Left ventricle myocardium inferior (tissue), 1 donor: ENCODE measurements at regions not wholly inside any gene's neighbourhood (a gene's known extent, or its start where the extent isn't known, plus 50 kb on each side); places are given as distances from the start of the nearest gene placed in this dataset.

Experiments used
- DNase-seq: peaks from one replicate; pipeline ENCODE4 v3.0.0-alpha.2; 2020
- H3K27ac ChIP-seq: fragments of 200-600 bp; replicated peaks from 2 replicates; pipeline ENCODE4 v1.8.0; 2021
- H3K27me3 ChIP-seq: fragments of 200-600 bp; 2 replicates; pipeline ENCODE4 v1.8.0; 2021; ENCODE audit warnings: low read depth
- H3K36me3 ChIP-seq: fragments of 200-600 bp; 2 replicates; pipeline ENCODE4 v1.8.0; 2021
- H3K4me1 ChIP-seq: fragments of 200-600 bp; 2 replicates; pipeline ENCODE4 v1.8.0; 2021
- H3K4me3 ChIP-seq: fragments of 200-600 bp; 2 replicates; pipeline ENCODE4 v1.8.0; 2021; ENCODE audit warnings: mild to moderate bottlenecking, moderate library complexity
- H3K9me3 ChIP-seq: fragments of 200-600 bp; replicated peaks from 2 replicates; pipeline ENCODE4 v1.8.0; 2021
- intact Hi-C: fragments of 100-400 bp; cut with micrococcal nuclease; formaldehyde crosslinking; loops from one replicate; pipeline ENCODE4 v1.11.0; 2022
- TF ChIP-seq, protein P1 (sequence below): fragments of 200-600 bp; IDR thresholded peaks from 2 replicates; pipeline ENCODE4 v1.8.0; 2021; ENCODE audit warnings: antibody characterized with exemption, mild to moderate bottlenecking, borderline replicate concordance
- donor health status: DM: no; HTN: yes; CAD: no; lungs with severe emphysema.

DNA sequence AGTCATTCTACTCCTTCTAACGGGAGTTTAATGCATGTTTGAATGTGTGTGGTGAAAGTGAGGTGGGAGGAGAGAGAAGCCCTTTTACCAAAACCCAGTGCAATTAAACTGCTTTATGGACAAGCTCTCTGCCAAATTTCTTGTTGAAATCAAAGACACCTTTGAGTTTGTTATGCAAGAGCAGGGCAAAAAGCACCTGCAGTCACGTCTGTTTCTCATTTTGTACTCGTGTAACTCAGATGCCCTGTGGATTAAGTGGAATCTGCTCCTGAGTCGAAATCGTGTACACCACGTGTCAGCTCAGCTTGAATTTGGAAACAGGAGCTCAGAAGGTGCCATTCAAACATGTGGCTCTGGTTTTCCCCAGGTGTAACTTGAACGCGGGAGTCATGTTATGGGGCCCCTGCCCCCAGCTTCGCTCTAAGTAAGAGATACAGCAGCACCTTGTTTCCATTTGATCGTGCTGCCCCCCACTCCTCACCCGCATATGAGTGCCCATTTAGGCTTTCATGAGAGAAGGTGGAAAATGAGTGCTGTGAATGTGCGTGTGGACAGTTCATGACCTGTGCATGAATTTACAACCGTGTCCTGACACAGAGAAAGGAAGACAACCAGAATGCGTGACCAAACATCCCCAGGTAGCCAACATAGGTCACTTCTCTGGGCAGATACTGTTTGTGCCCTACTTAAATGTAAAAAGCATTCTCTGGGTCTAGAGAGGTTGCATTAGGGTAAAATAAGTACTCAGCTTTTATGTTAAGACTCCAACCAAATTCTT lies 347.0 kb upstream of the SLC30A5 start:
- H3K36me3 ChIP-seq = no peaks in the 10 kb centered on the region
- H3K4me1 ChIP-seq = no peaks in the 10 kb centered on the region
- peaks cover 4% of the 10 kb centered on the region for H3K9me3 ChIP-seq
- DNase-seq = no peak
- H3K27ac ChIP-seq = no peak overlapping the region
- no peak overlapping the region for H3K4me3 ChIP-seq
- H3K27me3 ChIP-seq = no peaks in the 10 kb centered on the region
- intact Hi-C loops = no loop called here
- TF ChIP-seq, protein P1, sequence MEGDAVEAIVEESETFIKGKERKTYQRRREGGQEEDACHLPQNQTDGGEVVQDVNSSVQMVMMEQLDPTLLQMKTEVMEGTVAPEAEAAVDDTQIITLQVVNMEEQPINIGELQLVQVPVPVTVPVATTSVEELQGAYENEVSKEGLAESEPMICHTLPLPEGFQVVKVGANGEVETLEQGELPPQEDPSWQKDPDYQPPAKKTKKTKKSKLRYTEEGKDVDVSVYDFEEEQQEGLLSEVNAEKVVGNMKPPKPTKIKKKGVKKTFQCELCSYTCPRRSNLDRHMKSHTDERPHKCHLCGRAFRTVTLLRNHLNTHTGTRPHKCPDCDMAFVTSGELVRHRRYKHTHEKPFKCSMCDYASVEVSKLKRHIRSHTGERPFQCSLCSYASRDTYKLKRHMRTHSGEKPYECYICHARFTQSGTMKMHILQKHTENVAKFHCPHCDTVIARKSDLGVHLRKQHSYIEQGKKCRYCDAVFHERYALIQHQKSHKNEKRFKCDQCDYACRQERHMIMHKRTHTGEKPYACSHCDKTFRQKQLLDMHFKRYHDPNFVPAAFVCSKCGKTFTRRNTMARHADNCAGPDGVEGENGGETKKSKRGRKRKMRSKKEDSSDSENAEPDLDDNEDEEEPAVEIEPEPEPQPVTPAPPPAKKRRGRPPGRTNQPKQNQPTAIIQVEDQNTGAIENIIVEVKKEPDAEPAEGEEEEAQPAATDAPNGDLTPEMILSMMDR = no peak

DNA sequence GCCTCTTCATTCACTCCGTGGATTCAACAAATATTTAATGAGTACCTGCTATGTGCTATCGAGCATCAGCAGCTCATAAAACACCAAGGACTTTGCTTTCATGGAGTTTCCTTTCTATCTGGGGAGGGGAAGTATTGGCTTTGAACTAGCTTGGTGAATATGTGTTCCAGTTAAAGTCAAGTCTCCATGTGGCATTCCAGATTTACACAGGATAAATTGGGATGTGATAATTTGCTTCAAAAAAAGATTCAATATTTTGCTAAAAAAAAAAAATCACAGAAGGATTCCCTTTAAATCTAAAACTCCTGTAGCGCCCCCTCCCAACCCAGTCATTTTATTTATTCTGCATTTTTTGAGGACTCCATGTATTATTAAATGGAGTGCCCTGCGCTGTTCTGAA lies 346.3 kb upstream of the SLC30A5 start:
- Histone ChIP-seq H3K4me3 (no peak overlapping the region), H3K27ac (no peak overlapping the region), H3K9me3 (peaks cover 4% of the 10 kb centered on the region), H3K36me3 (no peaks in the 10 kb centered on the region), H3K4me1 (no peaks in the 10 kb centered on the region), H3K27me3 (no peaks in the 10 kb centered on the region)
- TF ChIP-seq, protein P1 = no peak
- intact Hi-C loops = no loop called here
- no peak for DNase-seq

DNA sequence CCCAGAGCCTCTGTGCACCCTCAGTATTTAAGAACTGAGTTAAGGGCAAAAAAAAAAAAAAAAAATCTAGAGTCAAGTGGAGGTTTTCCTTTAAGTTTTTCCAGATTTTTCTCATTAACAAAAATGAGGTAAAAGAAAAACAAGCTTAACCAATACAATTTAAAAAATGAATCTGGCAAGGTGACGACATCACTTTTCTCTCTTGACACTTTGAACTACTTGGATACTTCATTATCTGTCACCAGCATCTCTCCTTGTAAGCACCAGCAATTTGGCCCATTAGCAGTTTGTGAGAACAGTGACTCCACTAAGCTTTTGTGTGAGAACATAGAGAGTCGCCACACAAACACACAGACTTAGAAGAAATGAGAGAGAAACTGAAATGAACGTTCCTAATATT lies 345.7 kb upstream of the SLC30A5 start:
- DNase-seq = no peak
- intact Hi-C loops = no loop called here
- no peak overlapping the region for H3K27ac ChIP-seq
- no peaks in the 10 kb centered on the region for H3K36me3 ChIP-seq
- H3K4me3 ChIP-seq = no peak overlapping the region
- TF ChIP-seq, protein P1 = no peak
- H3K27me3 ChIP-seq = no peaks in the 10 kb centered on the region
- no peaks in the 10 kb centered on the region for H3K4me1 ChIP-seq
- peaks cover 4% of the 10 kb centered on the region for H3K9me3 ChIP-seq

DNA sequence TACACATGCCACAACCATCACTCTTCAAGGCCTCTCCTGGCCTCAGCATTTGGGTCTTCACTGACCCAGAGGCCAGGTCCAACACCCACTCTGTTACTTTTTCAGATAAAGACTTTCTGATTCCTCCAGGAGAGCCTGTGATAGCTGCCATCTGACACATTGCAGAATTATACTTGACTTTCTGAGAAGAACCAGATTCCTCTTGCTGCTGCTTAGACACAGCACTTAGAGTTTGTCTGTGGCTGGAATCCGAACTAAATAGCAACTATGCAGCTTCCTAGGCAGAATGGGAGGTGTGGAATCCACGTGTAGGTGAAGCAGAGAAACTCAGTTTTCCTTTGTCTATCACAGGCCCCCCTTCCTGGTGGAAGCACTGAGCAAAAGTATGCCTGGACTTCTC lies 344.7 kb upstream of the SLC30A5 start:
- no peak overlapping the region for H3K27ac ChIP-seq
- no peaks in the 10 kb centered on the region for H3K36me3 ChIP-seq
- H3K4me1 ChIP-seq = no peaks in the 10 kb centered on the region
- intact Hi-C loops = no loop called here
- H3K27me3 ChIP-seq = no peaks in the 10 kb centered on the region
- no peak overlapping the region for H3K4me3 ChIP-seq
- DNase-seq = no peak
- H3K9me3 ChIP-seq = peaks cover 4% of the 10 kb centered on the region
- TF ChIP-seq, protein P1 = no peak

DNA sequence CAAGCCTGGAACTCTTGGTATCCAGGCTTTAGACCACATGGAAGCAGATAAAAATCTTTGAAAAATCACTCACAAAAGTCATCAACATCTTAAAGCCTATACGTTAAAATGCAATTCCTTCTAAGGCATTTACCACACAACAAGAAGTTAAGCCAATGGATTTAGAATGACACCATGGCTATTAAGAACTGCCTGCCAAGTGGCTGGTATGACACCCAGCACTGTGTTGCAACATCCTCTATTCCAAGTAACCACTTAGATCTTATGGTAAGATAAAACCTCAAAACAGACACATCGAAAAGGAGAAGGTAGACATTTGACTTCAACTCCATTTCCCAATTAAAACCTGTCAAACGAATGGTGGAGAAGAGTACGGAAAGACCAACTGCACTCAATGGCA lies 344.2 kb upstream of the SLC30A5 start:
- TF ChIP-seq, protein P1 = no peak
- Histone ChIP-seq H3K4me1 (no peaks in the 10 kb centered on the region), H3K36me3 (no peaks in the 10 kb centered on the region), H3K27ac (no peak overlapping the region), H3K4me3 (no peak overlapping the region), H3K9me3 (peaks cover 4% of the 10 kb centered on the region), H3K27me3 (no peaks in the 10 kb centered on the region)
- no peak for DNase-seq
- intact Hi-C loops = no loop called here
